ENCODE measurements at regions not wholly inside any gene's neighbourhood (a gene's known extent, or its start where the extent isn't known, plus 50 kb on each side); places are given as distances from the start of the nearest gene placed in this dataset.

GRCh38 chr11:94705419-94705818 is 62.7 kb upstream of the AMOTL1 start:
- Histone ChIP-seq H4K20me1 (ENCODE audit: insufficient read depth, low read length) (no peaks in the 10 kb centered on the region), H3K27me3 (ENCODE audit: control insufficient read depth in 2 of 2, insufficient read depth in 2 of 2, low read length in 2 of 2) (peaks cover 0 to 2% of the 10 kb centered on the region in 2 donors), H3K27ac (ENCODE audit: low read depth in 1 of 2, low read length in 2 of 2) (no peak overlapping the region), H2AFZ (ENCODE audit: insufficient read depth, low read depth, low read length, poor library complexity, severe bottlenecking) (no peak overlapping the region), H3K36me3 (replicated peaks in 1 of 2; ENCODE audit: control insufficient read depth in 1 of 2, insufficient read depth in 2 of 2, low read length in 2 of 2) (no peaks in the 10 kb centered on the region), H3K9ac (ENCODE audit: insufficient read depth, low read length, poor library complexity, severe bottlenecking) (no peak overlapping the region), H3K4me3 (replicated peaks in 1 of 3; ENCODE audit: low read depth in 2 of 3, low read length in 3 of 3) (no peak overlapping the region), H3K4me2 (replicated peaks; ENCODE audit: extremely low read depth, low read length, poor library complexity, severe bottlenecking) (no peak overlapping the region), H3K4me1 (ENCODE audit: control insufficient read depth in 1 of 2, insufficient read depth in 2 of 2, low read length in 2 of 2) (no peaks in the 10 kb centered on the region), H3K79me2 (ENCODE audit: insufficient read depth, low read length) (no peaks in the 10 kb centered on the region), H3K9me3 (replicated peaks in 1 of 2; ENCODE audit: control insufficient read depth in 1 of 2, insufficient read depth in 1 of 2, low read length in 2 of 2) (no peaks in the 10 kb centered on the region)
- H3K27me3 Mint-ChIP-seq (ENCODE audit: low read depth in 3 of 3), result peaks cover 6 to 8% (median 8%) of the 10 kb centered on the region in 3 donors
- peaks cover 0 to 3% (median 2%) of the 10 kb centered on the region in 7 donors for H3K9me3 Mint-ChIP-seq
- H3K4me3 Mint-ChIP-seq, result no peak overlapping the region
- intact Hi-C loops (cut with micrococcal nuclease), result no loop called here
- no peaks in the 10 kb centered on the region for H3K4me1 Mint-ChIP-seq
- no peak overlapping the region for H3K27ac Mint-ChIP-seq
- no peak for DNase-seq
- no peak for TF ChIP-seq CTCF (IDR thresholded peaks at IDR 0.05)
- no peaks in the 10 kb centered on the region for H3K36me3 Mint-ChIP-seq

GRCh38 chr11:94705891-94706615 is 62.1 kb upstream of the AMOTL1 start:
- Histone ChIP-seq H3K27ac (ENCODE audit: low read depth in 1 of 2, low read length in 2 of 2) (no peak overlapping the region), H3K9ac (ENCODE audit: insufficient read depth, low read length, poor library complexity, severe bottlenecking) (no peak overlapping the region), H3K4me3 (replicated peaks in 1 of 3; ENCODE audit: low read depth in 2 of 3, low read length in 3 of 3) (no peak overlapping the region), H3K4me1 (ENCODE audit: control insufficient read depth in 1 of 2, insufficient read depth in 2 of 2, low read length in 2 of 2) (no peaks in the 10 kb centered on the region), H3K36me3 (replicated peaks in 1 of 2; ENCODE audit: control insufficient read depth in 1 of 2, insufficient read depth in 2 of 2, low read length in 2 of 2) (no peaks in the 10 kb centered on the region), H3K27me3 (ENCODE audit: control insufficient read depth in 2 of 2, insufficient read depth in 2 of 2, low read length in 2 of 2) (peaks cover 0 to 2% of the 10 kb centered on the region in 2 donors), H3K4me2 (replicated peaks; ENCODE audit: extremely low read depth, low read length, poor library complexity, severe bottlenecking) (no peak overlapping the region), H3K79me2 (ENCODE audit: insufficient read depth, low read length) (no peaks in the 10 kb centered on the region), H4K20me1 (ENCODE audit: insufficient read depth, low read length) (no peaks in the 10 kb centered on the region), H2AFZ (ENCODE audit: insufficient read depth, low read depth, low read length, poor library complexity, severe bottlenecking) (no peak overlapping the region), H3K9me3 (replicated peaks in 1 of 2; ENCODE audit: control insufficient read depth in 1 of 2, insufficient read depth in 1 of 2, low read length in 2 of 2) (no peaks in the 10 kb centered on the region)
- TF ChIP-seq CTCF (IDR thresholded peaks at IDR 0.05), result no peak
- no peaks in the 10 kb centered on the region for H3K4me1 Mint-ChIP-seq
- no peak for DNase-seq
- H3K27ac Mint-ChIP-seq, result peak overlapping the region in 1 of 7 donors; percentile 52
- H3K4me3 Mint-ChIP-seq, result no peak overlapping the region
- intact Hi-C loops (cut with micrococcal nuclease), result no loop called here
- peaks cover 0 to 3% (median 2%) of the 10 kb centered on the region in 7 donors for H3K9me3 Mint-ChIP-seq
- H3K36me3 Mint-ChIP-seq, result no peaks in the 10 kb centered on the region
- 100% methylated on average over 5 of the region's 6 CpGs for WGBS (ENCODE audit: insufficient coverage)
- peaks cover 6 to 8% (median 8%) of the 10 kb centered on the region in 3 donors for H3K27me3 Mint-ChIP-seq (ENCODE audit: low read depth in 3 of 3)

Measured in CD14-positive monocyte (primary cell).